Colonic mucosa (tissue), 4 donors: ENCODE measurements at regions not wholly inside any gene's neighbourhood (a gene's known extent, or its start where the extent isn't known, plus 50 kb on each side); places are given as distances from the start of the nearest gene placed in this dataset.

Experiments
- DNase-seq: peaks from one replicate; pipeline ENCODE4 v3.0.0-alpha.2; 2020
- H3K27ac ChIP-seq: fragments of 200-600 bp; one replicate; pipeline ENCODE4 v1.8.0; 2021
- H3K27me3 ChIP-seq: fragments of 200-600 bp; one replicate; pipeline ENCODE4 v1.8.0; 2021
- H3K36me3 ChIP-seq: fragments of 200-600 bp; one replicate; pipeline ENCODE4 v1.8.0; 2021
- H3K4me1 ChIP-seq: fragments of 200-600 bp; one replicate; pipeline ENCODE4 v1.8.0; 2021; ENCODE audit warnings: mild to moderate bottlenecking
- H3K4me3 ChIP-seq: fragments of 200-600 bp; one replicate; pipeline ENCODE4 v1.8.0; 2021
- H3K9ac ChIP-seq, 2 donors: one replicate each; pipeline ENCODE4 v1.7.0; 2013; ENCODE audit warnings: control low read depth in 2 of 2, low read depth in 2 of 2, low read length in 2 of 2
- H3K9me3 ChIP-seq: fragments of 200-600 bp; one replicate; pipeline ENCODE4 v1.8.0; 2021
- intact Hi-C: fragments of 100-400 bp; cut with DNase I; formaldehyde crosslinking; loops from one replicate; pipeline ENCODE4 v1.14.1; 2022
- TF ChIP-seq, protein P1 (sequence below): fragments of 200-600 bp; IDR thresholded peaks from one replicate; pipeline ENCODE4 v1.8.0; 2022; ENCODE audit warnings: antibody characterized with exemption, mild to moderate bottlenecking
- donor health status: healthy.
- donor health status: DM: no; HTN: no; CAD: no.
- donor health status: DM: no; HTN: no; CAD: no.

DNA sequence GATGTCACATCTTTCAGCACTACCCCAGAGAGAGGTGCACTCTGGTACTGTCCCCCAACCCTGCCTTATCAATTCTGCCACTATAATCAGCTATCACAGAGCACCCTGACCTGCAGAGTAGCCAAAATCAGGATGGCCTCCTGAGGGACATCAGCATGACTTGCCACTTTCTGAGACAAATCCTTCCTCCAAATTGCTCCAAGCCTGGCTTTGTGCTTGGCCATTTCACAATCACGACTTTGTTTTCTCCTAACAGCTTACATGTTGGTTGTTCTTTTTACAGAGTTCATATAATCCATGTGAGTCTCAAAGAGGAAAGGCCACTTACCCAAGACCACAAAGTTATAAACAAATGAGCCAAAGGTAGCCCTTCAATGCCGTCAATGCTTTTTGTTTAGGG lies 449.0 kb upstream of the CDH5 start:
- intact Hi-C loops, result no loop called here
- TF ChIP-seq, protein P1, sequence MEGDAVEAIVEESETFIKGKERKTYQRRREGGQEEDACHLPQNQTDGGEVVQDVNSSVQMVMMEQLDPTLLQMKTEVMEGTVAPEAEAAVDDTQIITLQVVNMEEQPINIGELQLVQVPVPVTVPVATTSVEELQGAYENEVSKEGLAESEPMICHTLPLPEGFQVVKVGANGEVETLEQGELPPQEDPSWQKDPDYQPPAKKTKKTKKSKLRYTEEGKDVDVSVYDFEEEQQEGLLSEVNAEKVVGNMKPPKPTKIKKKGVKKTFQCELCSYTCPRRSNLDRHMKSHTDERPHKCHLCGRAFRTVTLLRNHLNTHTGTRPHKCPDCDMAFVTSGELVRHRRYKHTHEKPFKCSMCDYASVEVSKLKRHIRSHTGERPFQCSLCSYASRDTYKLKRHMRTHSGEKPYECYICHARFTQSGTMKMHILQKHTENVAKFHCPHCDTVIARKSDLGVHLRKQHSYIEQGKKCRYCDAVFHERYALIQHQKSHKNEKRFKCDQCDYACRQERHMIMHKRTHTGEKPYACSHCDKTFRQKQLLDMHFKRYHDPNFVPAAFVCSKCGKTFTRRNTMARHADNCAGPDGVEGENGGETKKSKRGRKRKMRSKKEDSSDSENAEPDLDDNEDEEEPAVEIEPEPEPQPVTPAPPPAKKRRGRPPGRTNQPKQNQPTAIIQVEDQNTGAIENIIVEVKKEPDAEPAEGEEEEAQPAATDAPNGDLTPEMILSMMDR, result no peak
- H3K9ac ChIP-seq, result no peak overlapping the region
- no peak overlapping the region for H3K27ac ChIP-seq
- H3K36me3 ChIP-seq, result no peaks in the 10 kb centered on the region
- no peaks in the 10 kb centered on the region for H3K9me3 ChIP-seq
- H3K27me3 ChIP-seq, result no peaks in the 10 kb centered on the region
- no peak for DNase-seq
- H3K4me1 ChIP-seq, result no peaks in the 10 kb centered on the region
- H3K4me3 ChIP-seq, result no peak overlapping the region

- DNase-seq, result no peak
- H3K4me3 ChIP-seq, result no peak overlapping the region
- intact Hi-C loops, result no loop called here
These were observed 449.5 kb upstream of the CDH5 start for GRCh38 chr16:65916995-65917394.

GRCh38 chr16:65910291-65910690 lies 456.2 kb upstream of the CDH5 start:
- intact Hi-C loops, result no loop called here
- TF ChIP-seq, protein P1, result no peak
- H3K9me3 ChIP-seq, result no peaks in the 10 kb centered on the region
- no peaks in the 10 kb centered on the region for H3K27me3 ChIP-seq
- H3K36me3 ChIP-seq, result no peaks in the 10 kb centered on the region
- H3K4me3 ChIP-seq, result no peak overlapping the region
- H3K9ac ChIP-seq, result no peak overlapping the region
- H3K4me1 ChIP-seq, result no peaks in the 10 kb centered on the region
- no peak overlapping the region for H3K27ac ChIP-seq
- no peak for DNase-seq

More at GRCh38 chr16:65916995-65917394, 449.5 kb upstream of the CDH5 start:
- no peaks in the 10 kb centered on the region for H3K4me1 ChIP-seq
- H3K27me3 ChIP-seq, result no peaks in the 10 kb centered on the region
- TF ChIP-seq, protein P1, result no peak
- no peaks in the 10 kb centered on the region for H3K36me3 ChIP-seq
- no peak overlapping the region for H3K9ac ChIP-seq
- H3K27ac ChIP-seq, result no peak overlapping the region
- H3K9me3 ChIP-seq, result no peaks in the 10 kb centered on the region

GRCh38 chr16:65909310-65910050 lies 457.0 kb upstream of the CDH5 start:
- TF ChIP-seq, protein P1, result no peak
- H3K9ac ChIP-seq, result no peak overlapping the region
- H3K27me3 ChIP-seq, result no peaks in the 10 kb centered on the region
- no peaks in the 10 kb centered on the region for H3K4me1 ChIP-seq
- H3K9me3 ChIP-seq, result no peaks in the 10 kb centered on the region
- H3K36me3 ChIP-seq, result no peaks in the 10 kb centered on the region
- H3K4me3 ChIP-seq, result no peak overlapping the region
- intact Hi-C loops, result no loop called here
- DNase-seq, result no peak
- H3K27ac ChIP-seq, result no peak overlapping the region

- TF ChIP-seq, protein P1, result no peak
- H3K4me3 ChIP-seq, result no peak overlapping the region
- no peaks in the 10 kb centered on the region for H3K36me3 ChIP-seq
- H3K27me3 ChIP-seq, result no peaks in the 10 kb centered on the region
- no peak for DNase-seq
- H3K4me1 ChIP-seq, result no peaks in the 10 kb centered on the region
- H3K27ac ChIP-seq, result no peak overlapping the region
- intact Hi-C loops, result no loop called here
- no peaks in the 10 kb centered on the region for H3K9me3 ChIP-seq
- no peak overlapping the region for H3K9ac ChIP-seq
These were observed 457.9 kb upstream of the CDH5 start for GRCh38 chr16:65908568-65908967.
